ENCODE measurements at regions not wholly inside any gene's neighbourhood (a gene's known extent, or its start where the extent isn't known, plus 50 kb on each side); places are given as distances from the start of the nearest gene placed in this dataset.
"Not testable (repeated sequence)": the region's sequence is repeated elsewhere in the genome, so short reads cannot be mapped to it uniquely, and the experiment has no call there.

- H3K27ac ChIP-seq; H3K79me2 ChIP-seq; H3K9me3 ChIP-seq (ENCODE audit: low read depth); H3K4me2 ChIP-seq; H3K36me3 ChIP-seq (replicated peaks; ENCODE audit: insufficient read depth, low read depth); H4K20me1 ChIP-seq (ENCODE audit: insufficient read depth, poor library complexity, severe bottlenecking); H3K9me2 ChIP-seq (replicated peaks; ENCODE audit: insufficient read depth); DNase-seq (ENCODE audit: low spot score); H3K4me3 ChIP-seq; H3K4me1 ChIP-seq (ENCODE audit: insufficient read depth); H3K27me3 ChIP-seq; H2AFZ ChIP-seq: not testable (repeated sequence)
- 57% methylated on average over 4 of the region's 4 CpGs for WGBS (ENCODE audit: low lambda C conversion rate, missing lambda C conversion rate)
Observed at GRCh38 chr2:89200247-89200527, 508.7 kb downstream of the RPIA start.

GRCh38 chr2:89202518-89202917 lies 511.0 kb downstream of the RPIA start:
- H3K36me3 ChIP-seq (replicated peaks; ENCODE audit: insufficient read depth, low read depth); H3K4me2 ChIP-seq; DNase-seq (ENCODE audit: low spot score); H3K4me3 ChIP-seq; H3K4me1 ChIP-seq (ENCODE audit: insufficient read depth); H4K20me1 ChIP-seq (ENCODE audit: insufficient read depth, poor library complexity, severe bottlenecking); H3K79me2 ChIP-seq; H2AFZ ChIP-seq; H3K9me2 ChIP-seq (replicated peaks; ENCODE audit: insufficient read depth); H3K27ac ChIP-seq; H3K27me3 ChIP-seq; H3K9me3 ChIP-seq (ENCODE audit: low read depth): not testable (repeated sequence)
- 22% methylated on average over 1 of the region's 1 CpG for WGBS (ENCODE audit: low lambda C conversion rate, missing lambda C conversion rate)

GRCh38 chr2:89205153-89205552 lies 513.7 kb downstream of the RPIA start:
- not testable (repeated sequence) for DNase-seq (ENCODE audit: low spot score)
- WGBS (ENCODE audit: low lambda C conversion rate, missing lambda C conversion rate): 46% methylated on average over 11 of the region's 11 CpGs

GRCh38 chr2:89208144-89208932 lies 516.9 kb downstream of the RPIA start:
- H4K20me1 ChIP-seq (ENCODE audit: insufficient read depth, poor library complexity, severe bottlenecking); H3K79me2 ChIP-seq; H3K27ac ChIP-seq; H3K27me3 ChIP-seq; H3K9me2 ChIP-seq (replicated peaks; ENCODE audit: insufficient read depth); H3K4me1 ChIP-seq (ENCODE audit: insufficient read depth); DNase-seq (ENCODE audit: low spot score); H3K4me3 ChIP-seq; H3K9me3 ChIP-seq (ENCODE audit: low read depth); H3K36me3 ChIP-seq (replicated peaks; ENCODE audit: insufficient read depth, low read depth); H3K4me2 ChIP-seq; H2AFZ ChIP-seq: not testable (repeated sequence)
- WGBS (ENCODE audit: low lambda C conversion rate, missing lambda C conversion rate): 66% methylated on average over 9 of the region's 9 CpGs

More at GRCh38 chr2:89205153-89205552, 513.7 kb downstream of the RPIA start:
- not testable (repeated sequence) for H3K9me2 ChIP-seq (replicated peaks; ENCODE audit: insufficient read depth); H3K36me3 ChIP-seq (replicated peaks; ENCODE audit: insufficient read depth, low read depth); H3K79me2 ChIP-seq; H3K27ac ChIP-seq; H3K9me3 ChIP-seq (ENCODE audit: low read depth); H4K20me1 ChIP-seq (ENCODE audit: insufficient read depth, poor library complexity, severe bottlenecking); H3K27me3 ChIP-seq; H3K4me3 ChIP-seq; H2AFZ ChIP-seq; H3K4me1 ChIP-seq (ENCODE audit: insufficient read depth); H3K4me2 ChIP-seq

GRCh38 chr2:89213151-89213550 lies 521.7 kb downstream of the RPIA start:
- H3K36me3 ChIP-seq (replicated peaks; ENCODE audit: insufficient read depth, low read depth); H3K9me2 ChIP-seq (replicated peaks; ENCODE audit: insufficient read depth); H3K27ac ChIP-seq; H4K20me1 ChIP-seq (ENCODE audit: insufficient read depth, poor library complexity, severe bottlenecking); H3K9me3 ChIP-seq (ENCODE audit: low read depth); DNase-seq (ENCODE audit: low spot score); H3K27me3 ChIP-seq; H3K4me1 ChIP-seq (ENCODE audit: insufficient read depth); H3K4me3 ChIP-seq; H3K4me2 ChIP-seq; H2AFZ ChIP-seq; H3K79me2 ChIP-seq: not testable (repeated sequence)
- WGBS (ENCODE audit: low lambda C conversion rate, missing lambda C conversion rate): 42% methylated on average over 3 of the region's 3 CpGs

GRCh38 chr2:89213811-89214210 lies 522.3 kb downstream of the RPIA start:
- H3K27ac ChIP-seq; H3K4me2 ChIP-seq; H3K79me2 ChIP-seq; H2AFZ ChIP-seq; H3K4me1 ChIP-seq (ENCODE audit: insufficient read depth); DNase-seq (ENCODE audit: low spot score); H3K9me3 ChIP-seq (ENCODE audit: low read depth); H3K4me3 ChIP-seq; H3K9me2 ChIP-seq (replicated peaks; ENCODE audit: insufficient read depth); H3K36me3 ChIP-seq (replicated peaks; ENCODE audit: insufficient read depth, low read depth); H3K27me3 ChIP-seq; H4K20me1 ChIP-seq (ENCODE audit: insufficient read depth, poor library complexity, severe bottlenecking): not testable (repeated sequence)
- WGBS (ENCODE audit: low lambda C conversion rate, missing lambda C conversion rate): 53% methylated on average over 1 of the region's 1 CpG

- H3K27ac ChIP-seq; H3K36me3 ChIP-seq (replicated peaks; ENCODE audit: insufficient read depth, low read depth); H4K20me1 ChIP-seq (ENCODE audit: insufficient read depth, poor library complexity, severe bottlenecking); H3K4me1 ChIP-seq (ENCODE audit: insufficient read depth); H3K4me3 ChIP-seq; H3K79me2 ChIP-seq; H2AFZ ChIP-seq; H3K9me3 ChIP-seq (ENCODE audit: low read depth); H3K27me3 ChIP-seq; H3K9me2 ChIP-seq (replicated peaks; ENCODE audit: insufficient read depth); H3K4me2 ChIP-seq; DNase-seq (ENCODE audit: low spot score): not testable (repeated sequence)
- no CpG with 5 or more reads among the region's 2 CpGs for WGBS (ENCODE audit: low lambda C conversion rate, missing lambda C conversion rate)
Observed at GRCh38 chr2:89221474-89221873, 530.0 kb downstream of the RPIA start.

GRCh38 chr2:89222063-89222732 lies 530.7 kb downstream of the RPIA start:
- not testable (repeated sequence) for H3K27me3 ChIP-seq; H3K4me2 ChIP-seq; H3K4me1 ChIP-seq (ENCODE audit: insufficient read depth); DNase-seq (ENCODE audit: low spot score); H3K9me2 ChIP-seq (replicated peaks; ENCODE audit: insufficient read depth); H3K4me3 ChIP-seq; H4K20me1 ChIP-seq (ENCODE audit: insufficient read depth, poor library complexity, severe bottlenecking); H3K36me3 ChIP-seq (replicated peaks; ENCODE audit: insufficient read depth, low read depth); H3K9me3 ChIP-seq (ENCODE audit: low read depth); H2AFZ ChIP-seq; H3K79me2 ChIP-seq; H3K27ac ChIP-seq
- WGBS (ENCODE audit: low lambda C conversion rate, missing lambda C conversion rate): 63% methylated on average over 2 of the region's 2 CpGs

GRCh38 chr2:89224803-89225202 lies 533.3 kb downstream of the RPIA start:
- not testable (repeated sequence) for H3K36me3 ChIP-seq (replicated peaks; ENCODE audit: insufficient read depth, low read depth)

More at GRCh38 chr2:89224803-89225202, 533.3 kb downstream of the RPIA start:
- not testable (repeated sequence) for H3K79me2 ChIP-seq; DNase-seq (ENCODE audit: low spot score); H4K20me1 ChIP-seq (ENCODE audit: insufficient read depth, poor library complexity, severe bottlenecking); H3K9me2 ChIP-seq (replicated peaks; ENCODE audit: insufficient read depth); H2AFZ ChIP-seq; H3K4me1 ChIP-seq (ENCODE audit: insufficient read depth); H3K27ac ChIP-seq; H3K4me3 ChIP-seq; H3K27me3 ChIP-seq; H3K4me2 ChIP-seq; H3K9me3 ChIP-seq (ENCODE audit: low read depth)
- WGBS (ENCODE audit: low lambda C conversion rate, missing lambda C conversion rate): 73% methylated on average over 2 of the region's 2 CpGs

Measured in hepatocyte (in vitro differentiated cells).